ENCODE measurements at regions not wholly inside any gene's neighbourhood (a gene's known extent, or its start where the extent isn't known, plus 50 kb on each side); places are given as distances from the start of the nearest gene placed in this dataset.

- Histone ChIP-seq H2AFZ (ENCODE audit: low read depth, low read length) (no peak overlapping the region), H3K4me2 (ENCODE audit: low read length, poor library complexity, severe bottlenecking) (no peak overlapping the region), H2BK12ac (ENCODE audit: low read length in 2 of 2) (peak overlapping the region in 1 of 2 experiments; percentile 90), H3K14ac (ENCODE audit: low read length in 2 of 2) (no peak overlapping the region), H3K9me3 (ENCODE audit: control insufficient read depth, low read length) (no peaks in the 10 kb centered on the region), H4K91ac (ENCODE audit: low read length) (no peak overlapping the region), H3K79me1 (replicated peaks; ENCODE audit: low read length, poor library complexity, severe bottlenecking) (no peaks in the 10 kb centered on the region), H3K9ac (ENCODE audit: low read length) (no peak overlapping the region), H3K4me1 (ENCODE audit: control insufficient read depth, insufficient read depth, low read depth, low read length) (no peaks in the 10 kb centered on the region), H2BK120ac (ENCODE audit: low read depth, low read length) (no peak overlapping the region), H4K8ac (ENCODE audit: low read length) (no peak overlapping the region), H2BK15ac (ENCODE audit: low read depth, poor library complexity, severe bottlenecking) (no peak overlapping the region), H3K27ac (ENCODE audit: low read length, poor library complexity, severe bottlenecking) (no peak overlapping the region), H3K4ac (ENCODE audit: low read depth in 1 of 2, low read length in 2 of 2) (no peak overlapping the region), H3K18ac (ENCODE audit: low read depth in 1 of 2, low read length in 2 of 2) (no peak overlapping the region), H3K23ac (ENCODE audit: low read length in 2 of 2) (no peak overlapping the region), H2AK5ac (ENCODE audit: low read length, severe bottlenecking) (peak overlapping the region; percentile 12), H3K27me3 (ENCODE audit: control insufficient read depth in 1 of 2, insufficient read depth in 1 of 2, low read length in 2 of 2) (no peaks in the 10 kb centered on the region), H3K4me3 (ENCODE audit: insufficient read depth in 1 of 2, low read depth in 1 of 2, low read length in 2 of 2) (no peak overlapping the region), H3K36me3 (ENCODE audit: control insufficient read depth in 1 of 2, insufficient read depth in 2 of 2, low read depth in 1 of 2, low read length in 2 of 2) (no peaks in the 10 kb centered on the region), H2BK5ac (ENCODE audit: low read depth, low read length, poor library complexity, severe bottlenecking) (no peak overlapping the region)
- DNase-seq: no peak
- WGBS: 87% methylated on average over 4 of the region's 6 CpGs
These were observed 88.7 kb downstream of the UGCG start for GRCh38 chr9:111985315-111985714.

- 56% methylated on average over 4 of the region's 6 CpGs for WGBS
- Histone ChIP-seq H3K4ac (ENCODE audit: low read depth in 1 of 2, low read length in 2 of 2) (no peak overlapping the region), H3K18ac (ENCODE audit: low read depth in 1 of 2, low read length in 2 of 2) (no peak overlapping the region), H3K36me3 (ENCODE audit: control insufficient read depth in 1 of 2, insufficient read depth in 2 of 2, low read depth in 1 of 2, low read length in 2 of 2) (no peaks in the 10 kb centered on the region), H3K27me3 (ENCODE audit: control insufficient read depth in 1 of 2, insufficient read depth in 1 of 2, low read length in 2 of 2) (no peaks in the 10 kb centered on the region), H3K4me3 (ENCODE audit: insufficient read depth in 1 of 2, low read depth in 1 of 2, low read length in 2 of 2) (no peak overlapping the region), H2BK12ac (ENCODE audit: low read length in 2 of 2) (no peak overlapping the region), H3K14ac (ENCODE audit: low read length in 2 of 2) (no peak overlapping the region), H2AFZ (ENCODE audit: low read depth, low read length) (no peak overlapping the region), H3K79me1 (replicated peaks; ENCODE audit: low read length, poor library complexity, severe bottlenecking) (no peaks in the 10 kb centered on the region), H2BK5ac (ENCODE audit: low read depth, low read length, poor library complexity, severe bottlenecking) (no peak overlapping the region), H2AK5ac (ENCODE audit: low read length, severe bottlenecking) (no peak overlapping the region), H3K9ac (ENCODE audit: low read length) (no peak overlapping the region), H3K4me2 (ENCODE audit: low read length, poor library complexity, severe bottlenecking) (no peak overlapping the region), H3K23ac (ENCODE audit: low read length in 2 of 2) (no peak overlapping the region), H4K91ac (ENCODE audit: low read length) (no peak overlapping the region), H3K9me3 (ENCODE audit: control insufficient read depth, low read length) (no peaks in the 10 kb centered on the region), H3K27ac (ENCODE audit: low read length, poor library complexity, severe bottlenecking) (no peak overlapping the region), H4K8ac (ENCODE audit: low read length) (no peak overlapping the region), H2BK15ac (ENCODE audit: low read depth, poor library complexity, severe bottlenecking) (no peak overlapping the region), H3K4me1 (ENCODE audit: control insufficient read depth, insufficient read depth, low read depth, low read length) (no peaks in the 10 kb centered on the region), H2BK120ac (ENCODE audit: low read depth, low read length) (no peak overlapping the region)
- DNase-seq: peak; percentile 40
These were observed 89.5 kb downstream of the UGCG start for GRCh38 chr9:111986035-111986556.
